HG03280 (cell line): ENCODE measurements at regions not wholly inside any gene's neighbourhood (a gene's known extent, or its start where the extent isn't known, plus 50 kb on each side); places are given as distances from the start of the nearest gene placed in this dataset.

Experiments used
- ATAC-seq: cut with Tn5 transposase; IDR thresholded peaks from one replicate; pipeline ENCODE4 v1.9.1; 2021; ENCODE audit warnings: mild to moderate bottlenecking, moderate library complexity; ENCODE audit not compliant: unreplicated experiment

DNA sequence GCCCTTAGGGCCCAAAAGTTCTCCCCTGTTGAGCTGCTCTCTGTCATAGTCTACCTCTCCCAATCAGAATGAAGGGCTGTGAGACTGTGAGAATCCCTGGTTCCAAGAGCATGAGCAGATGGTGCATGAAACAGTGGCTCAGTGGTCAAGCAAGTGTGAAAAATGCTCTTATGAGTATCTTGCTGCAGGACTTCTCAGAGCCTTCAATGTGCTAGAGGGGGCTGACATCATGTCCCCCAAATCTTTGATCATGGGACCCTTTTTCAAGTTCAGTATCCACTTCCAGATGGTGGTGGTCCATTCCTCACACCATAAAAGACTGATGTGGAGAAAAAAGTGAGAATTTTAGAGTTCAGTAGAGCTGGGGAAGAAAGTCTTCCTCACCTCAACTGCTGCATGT is 265.3 kb upstream of the HABP2 start:
- no peak for ATAC-seq

DNA sequence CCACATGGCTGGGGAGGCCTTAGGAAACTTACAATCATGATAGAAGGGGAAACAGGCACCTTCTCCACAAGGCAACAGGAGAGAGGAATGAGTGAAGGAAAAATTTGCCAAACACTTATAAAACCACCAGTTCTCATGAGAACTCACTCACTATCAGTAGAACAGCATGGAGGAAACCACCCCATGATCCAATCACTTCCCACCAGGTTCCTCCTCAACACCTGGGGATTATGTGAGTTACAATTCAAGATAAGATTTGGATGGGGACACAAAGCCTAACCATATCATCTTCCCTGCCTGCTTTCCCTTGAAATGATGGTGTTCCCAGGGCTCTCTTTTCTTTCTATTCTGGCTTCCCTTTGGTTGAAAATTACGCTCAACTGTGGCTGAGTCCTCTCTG is 262.7 kb upstream of the HABP2 start:
- ATAC-seq: no peak

DNA sequence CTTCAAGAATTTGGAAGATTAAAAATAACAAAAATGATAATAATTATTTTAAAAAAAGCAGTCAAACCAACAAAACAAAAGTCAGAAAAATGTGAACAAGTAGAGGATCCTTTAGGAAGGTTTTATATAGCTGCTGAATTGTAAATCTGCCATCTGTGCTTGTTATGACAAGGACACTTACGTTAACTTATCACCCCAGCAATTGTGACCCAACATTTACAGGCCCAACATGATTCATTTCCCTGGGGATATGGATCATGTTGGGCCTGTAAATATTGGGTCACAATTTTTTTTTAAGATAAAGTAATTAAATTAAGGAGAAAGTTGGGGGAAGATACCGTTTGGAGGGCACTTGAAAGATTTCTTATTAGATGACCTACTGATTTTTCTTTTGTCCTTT is 261.4 kb upstream of the HABP2 start:
- ATAC-seq: no peak

GRCh38 chr10:113292086-113292485 is 260.8 kb upstream of the HABP2 start:
- no peak for ATAC-seq

- ATAC-seq: no peak
These were observed 260.1 kb upstream of the HABP2 start for GRCh38 chr10:113292743-113293142.

- no peak for ATAC-seq
These were observed 259.7 kb upstream of the HABP2 start for GRCh38 chr10:113293167-113293566.

GRCh38 chr10:113294868-113295267 is 258.0 kb upstream of the HABP2 start:
- no peak for ATAC-seq

DNA sequence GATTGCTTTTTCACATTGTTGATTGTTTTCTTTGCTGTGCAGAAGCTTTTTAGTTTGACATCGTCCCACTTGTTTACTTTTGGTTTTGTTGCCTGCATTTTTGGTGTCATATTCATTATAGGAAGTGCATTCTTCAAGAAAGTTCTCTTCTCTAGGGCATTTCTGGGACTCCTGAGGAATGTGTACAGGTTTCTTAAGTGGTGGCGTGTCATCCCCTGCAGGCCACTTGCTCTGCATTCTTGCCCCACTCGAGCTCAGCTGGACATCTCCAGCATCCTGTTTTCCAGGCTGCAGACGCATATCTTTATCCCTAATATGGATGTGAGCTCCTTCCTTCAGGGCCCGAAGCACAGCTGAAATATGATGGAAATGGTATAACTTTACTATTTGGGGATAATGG is 255.6 kb upstream of the HABP2 start:
- no peak for ATAC-seq

GRCh38 chr10:113298616-113299015 is 254.2 kb upstream of the HABP2 start:
- no peak for ATAC-seq

DNA sequence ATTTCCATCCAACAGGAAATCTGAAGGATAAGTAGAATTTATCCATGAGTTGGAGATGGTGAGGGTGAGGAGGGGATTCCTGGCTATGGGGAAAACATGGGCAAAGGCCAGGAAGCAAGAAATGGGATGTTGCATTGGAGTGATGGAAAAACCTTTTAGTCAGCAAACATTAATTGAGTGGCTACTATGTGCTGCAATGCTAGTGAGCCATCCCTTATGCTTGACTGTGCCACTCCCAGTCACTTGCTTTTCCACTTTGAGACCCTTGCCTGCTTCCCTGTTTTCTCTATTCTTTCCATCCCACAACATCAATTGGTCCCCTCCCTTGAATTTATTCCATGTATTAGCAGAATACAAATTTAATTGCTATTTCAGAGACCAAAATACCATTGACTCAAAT is 252.7 kb upstream of the HABP2 start:
- ATAC-seq: no peak

DNA sequence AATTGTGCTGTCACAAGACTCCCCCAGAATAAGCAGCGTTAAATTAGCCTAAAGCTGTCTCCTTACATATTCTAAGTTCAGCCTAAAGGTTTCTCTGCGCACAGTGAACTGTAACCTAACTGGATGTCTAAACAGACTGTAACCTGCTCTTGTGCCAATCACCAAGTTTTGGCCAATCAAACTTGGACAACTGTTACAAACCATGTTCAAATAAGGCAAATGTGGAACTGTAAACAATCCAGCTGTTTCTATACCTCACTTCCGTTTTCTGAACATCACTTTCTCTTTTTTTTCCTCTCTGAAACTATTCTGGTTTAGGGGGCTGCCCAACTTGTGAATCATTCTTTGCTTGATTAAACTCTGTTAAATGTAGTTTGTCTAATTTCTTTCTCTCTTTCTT is 252.2 kb upstream of the HABP2 start:
- ATAC-seq: no peak

GRCh38 chr10:113301342-113301984 is 251.4 kb upstream of the HABP2 start:
- no peak for ATAC-seq

DNA sequence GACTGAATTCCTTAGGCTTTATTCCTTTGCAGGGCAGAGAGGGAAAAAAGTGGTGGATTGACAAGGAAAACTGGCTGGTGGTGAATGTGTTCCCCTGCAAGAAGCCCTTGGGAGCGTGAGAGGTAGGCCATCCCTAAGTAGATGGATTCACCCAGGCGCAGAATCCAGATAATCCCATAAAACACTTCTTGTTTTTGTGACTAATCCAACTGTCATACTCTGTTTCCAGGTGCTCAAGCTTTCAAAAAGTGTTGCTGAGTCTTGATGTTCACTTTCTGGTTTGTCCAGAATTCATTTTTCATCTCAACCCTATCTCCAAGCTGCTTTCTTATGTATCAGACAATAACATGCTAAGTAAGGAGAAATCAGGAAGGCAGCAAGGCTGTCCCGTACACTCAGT is 250.8 kb upstream of the HABP2 start:
- no peak for ATAC-seq

GRCh38 chr10:113303544-113304146 is 249.2 kb upstream of the HABP2 start:
- no peak for ATAC-seq

DNA sequence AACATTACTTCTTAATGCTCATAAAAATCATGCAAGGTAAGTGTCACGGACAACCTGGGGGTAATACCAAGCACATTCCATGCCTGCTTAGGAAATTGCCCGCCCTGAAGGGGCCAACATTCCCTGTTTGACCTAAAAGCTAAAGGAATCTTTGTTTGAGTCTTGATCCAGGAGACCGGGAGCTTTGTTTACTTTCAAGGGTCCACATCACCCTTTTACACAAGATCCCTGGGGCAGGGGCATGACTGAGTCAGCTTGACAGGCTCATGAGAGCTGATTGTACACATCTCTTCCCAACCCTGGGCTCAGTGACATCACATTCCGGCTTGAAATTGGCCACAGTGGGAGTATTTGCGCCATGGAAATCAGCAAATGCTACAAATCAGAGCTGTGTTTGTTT is 248.1 kb upstream of the HABP2 start:
- ATAC-seq: no peak

- no peak for ATAC-seq
These were observed 247.0 kb upstream of the HABP2 start for GRCh38 chr10:113305871-113306270.

DNA sequence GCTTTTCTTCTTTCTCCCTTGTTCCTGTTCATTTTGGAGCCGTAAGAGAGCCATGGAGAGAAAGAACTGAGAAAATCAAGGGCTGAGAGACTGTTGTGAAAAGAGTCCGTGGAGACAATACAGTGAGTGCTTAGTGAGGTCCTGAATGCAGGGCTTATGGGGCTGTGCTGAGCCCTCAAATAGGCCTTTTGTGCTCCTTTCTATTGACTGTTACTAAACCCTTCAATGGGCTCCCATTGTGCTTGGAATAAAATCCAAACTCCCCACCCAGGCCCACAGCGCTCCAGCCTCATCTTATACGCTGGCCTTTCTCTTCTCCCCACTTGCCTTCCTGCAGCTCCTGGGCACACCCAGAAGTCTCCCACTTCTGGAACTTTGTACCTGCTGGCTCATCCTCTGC is 243.1 kb upstream of the HABP2 start:
- ATAC-seq: no peak

DNA sequence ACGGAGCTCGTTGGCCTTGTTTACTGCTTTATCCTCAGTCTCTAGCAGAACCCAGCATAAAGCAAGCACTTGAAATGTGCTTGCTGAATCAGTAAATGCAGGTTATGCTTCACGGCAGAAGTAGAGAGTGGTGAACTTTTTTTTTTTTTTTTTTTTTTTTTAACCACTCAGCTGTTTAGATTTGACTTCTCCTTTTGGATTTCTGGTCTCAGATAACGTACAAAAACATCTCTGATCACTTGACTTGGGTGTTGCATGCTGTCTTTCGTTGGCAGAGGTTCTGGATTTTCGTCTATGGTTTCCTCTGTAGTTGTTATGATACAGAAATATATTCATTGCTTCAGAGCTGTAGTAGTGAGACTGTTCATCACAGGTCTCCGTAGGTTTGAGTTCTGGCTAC is 242.5 kb upstream of the HABP2 start:
- no peak for ATAC-seq

- no peak for ATAC-seq
These were observed 239.7 kb upstream of the HABP2 start for GRCh38 chr10:113313048-113313602.

- ATAC-seq: no peak
These were observed 239.1 kb upstream of the HABP2 start for GRCh38 chr10:113313722-113314121.

DNA sequence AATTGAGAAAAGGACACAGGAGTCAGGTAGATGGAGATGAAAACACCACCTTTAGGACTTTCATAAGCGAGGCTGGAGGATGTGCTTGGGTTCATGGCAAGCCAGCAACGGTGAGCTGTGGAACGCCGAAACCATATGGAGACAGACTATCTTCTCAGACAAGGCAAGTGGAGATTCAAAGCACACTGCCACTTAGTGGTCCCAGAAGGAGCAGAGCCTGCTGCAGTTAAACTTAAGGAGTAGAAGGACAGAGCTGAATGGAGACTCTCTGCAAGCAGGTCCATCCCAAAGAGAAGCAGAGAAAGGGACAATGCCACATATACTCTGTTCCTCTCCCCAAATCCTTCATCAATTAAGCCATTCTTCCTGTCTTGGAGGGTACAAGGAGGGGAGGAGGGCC is 236.3 kb upstream of the HABP2 start:
- no peak for ATAC-seq

DNA sequence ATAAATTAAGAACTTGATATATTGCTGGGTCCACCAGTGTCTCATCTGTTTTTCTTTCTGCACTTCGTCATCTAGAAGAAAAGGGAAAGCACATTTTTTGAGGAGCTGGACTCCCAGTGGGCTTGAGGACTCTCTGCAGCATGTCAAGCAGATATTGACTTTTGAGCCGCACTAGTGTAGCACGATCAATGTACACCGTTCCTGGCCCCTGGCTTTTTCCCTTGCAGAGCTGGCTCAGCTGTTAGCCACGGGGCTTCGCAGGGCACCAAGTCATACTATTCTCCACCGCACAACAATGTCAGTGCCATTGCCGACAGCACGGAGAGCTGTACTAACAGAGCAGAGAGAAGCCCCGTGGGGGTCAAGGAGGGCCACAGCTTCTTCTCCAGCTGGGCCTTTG is 235.4 kb upstream of the HABP2 start:
- no peak for ATAC-seq

- no peak for ATAC-seq
These were observed 233.4 kb upstream of the HABP2 start for GRCh38 chr10:113319479-113319878.
